Loucy (cell line): ENCODE measurements at regions not wholly inside any gene's neighbourhood (a gene's known extent, or its start where the extent isn't known, plus 50 kb on each side); places are given as distances from the start of the nearest gene placed in this dataset.

Experiments used
- H2AFZ ChIP-seq: fragments of 200-600 bp; sonication (generic); 2 replicates; pipeline ENCODE4 v1.6.0; 2016; ENCODE audit warnings: antibody characterized with exemption, mild to moderate bottlenecking, low read length, moderate library complexity
- H3F3A ChIP-seq: fragments of 200-600 bp; 2 replicates; pipeline ENCODE4 v1.6.0; 2016; ENCODE audit warnings: antibody characterized with exemption, low read depth, mild to moderate bottlenecking
- H3K27me3 ChIP-seq: fragments of 200-600 bp; sonication (generic); 2 replicates; pipeline ENCODE4 v1.6.1; 2014; ENCODE audit warnings: low read length, mild to moderate bottlenecking; ENCODE audit not compliant: insufficient read depth, poor library complexity, severe bottlenecking
- H3K36me3 ChIP-seq: fragments of 200-600 bp; sonication (generic); 2 replicates; pipeline ENCODE4 v1.6.1; 2016; ENCODE audit warnings: low read length; ENCODE audit not compliant: insufficient read depth
- H3K4me1 ChIP-seq: fragments of 200-600 bp; sonication (generic); 2 replicates; pipeline ENCODE4 v1.5.1; 2014; ENCODE audit warnings: low read length, mild to moderate bottlenecking; ENCODE audit not compliant: insufficient read depth, poor library complexity, severe bottlenecking
- H3K4me2 ChIP-seq: fragments of 200-600 bp; sonication (generic); 2 replicates; pipeline ENCODE4 v1.6.0; 2014; ENCODE audit warnings: antibody characterized with exemption, low read length, low read depth, mild to moderate bottlenecking; ENCODE audit not compliant: poor library complexity, severe bottlenecking
- H3K4me3 ChIP-seq: fragments of 200-600 bp; sonication (generic); 2 replicates; pipeline ENCODE4 v1.5.1; 2014; ENCODE audit warnings: low read length, mild to moderate bottlenecking, mixed read lengths; ENCODE audit not compliant: poor library complexity, severe bottlenecking
- H3K79me2 ChIP-seq: fragments of 200-600 bp; sonication (generic); 2 replicates; pipeline ENCODE4 v1.6.1; 2014; ENCODE audit warnings: low read length; ENCODE audit not compliant: insufficient read depth
- H3K9ac ChIP-seq: fragments of 200-600 bp; sonication (generic); 2 replicates; pipeline ENCODE4 v1.6.0; 2014; ENCODE audit warnings: mild to moderate bottlenecking, low read depth, low read length, moderate library complexity; ENCODE audit not compliant: poor library complexity, severe bottlenecking
- H3K9me2 ChIP-seq: fragments of 200-600 bp; sonication (generic); replicated peaks from 2 replicates; pipeline ENCODE4 v1.6.1; 2016; ENCODE audit warnings: low read depth, low read length, mixed read lengths
- H3K9me3 ChIP-seq: fragments of 200-600 bp; sonication (generic); 2 replicates; pipeline ENCODE4 v1.6.1; 2014; ENCODE audit warnings: mild to moderate bottlenecking, antibody characterized with exemption, low read length, low read depth; ENCODE audit not compliant: insufficient read depth
- H4K20me1 ChIP-seq: fragments of 200-600 bp; sonication (generic); 2 replicates; pipeline ENCODE4 v1.6.0; 2014; ENCODE audit warnings: antibody characterized with exemption, low read length, mild to moderate bottlenecking; ENCODE audit not compliant: insufficient read depth, poor library complexity, severe bottlenecking
- EZH2phosphoT487 ChIP-seq: fragments of 200-600 bp; IDR thresholded peaks from 2 replicates; pipeline ENCODE4 v1.6.1; 2018; ENCODE audit warnings: antibody characterized with exemption, mild to moderate bottlenecking, moderate library complexity, borderline replicate concordance
- TF ChIP-seq, protein P1 (sequence below): fragments of 200-600 bp; sonication (generic); conservative IDR thresholded peaks from 2 replicates; pipeline ENCODE4 v1.5.1; 2014; ENCODE audit warnings: mild to moderate bottlenecking, antibody characterized with exemption, low read length

DNA sequence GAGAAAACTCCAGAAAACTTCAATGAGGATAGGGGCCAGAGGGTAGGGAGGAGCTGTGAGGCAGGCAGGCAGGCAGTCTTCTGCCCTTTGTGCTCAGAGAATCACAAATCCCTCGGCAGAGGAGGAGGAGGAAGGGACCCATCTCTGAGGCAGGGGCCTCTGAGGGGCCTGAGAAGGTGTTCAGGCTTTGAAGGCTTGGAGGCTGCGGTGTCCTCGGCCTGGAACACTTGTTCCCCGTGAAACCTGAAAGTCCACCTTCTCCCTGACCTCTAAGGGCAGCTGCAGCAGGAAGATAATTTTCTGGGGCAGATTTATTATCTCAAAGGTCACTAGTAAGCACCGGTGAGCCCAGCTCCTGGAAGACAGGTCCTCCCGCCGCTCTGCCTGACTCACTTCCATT, 200.3 kb upstream of the BCOR start:
- H3K79me2 ChIP-seq, result no peaks in the 10 kb centered on the region
- H3K4me2 ChIP-seq, result no peak overlapping the region
- H4K20me1 ChIP-seq, result no peaks in the 10 kb centered on the region
- no peaks in the 10 kb centered on the region for H3K9me3 ChIP-seq
- H2AFZ ChIP-seq, result no peak overlapping the region
- no peaks in the 10 kb centered on the region for H3K9me2 ChIP-seq
- no peaks in the 10 kb centered on the region for H3K4me1 ChIP-seq
- H3K9ac ChIP-seq, result no peak overlapping the region
- H3K4me3 ChIP-seq, result no peak overlapping the region
- H3K27me3 ChIP-seq, result no peaks in the 10 kb centered on the region
- no peaks in the 10 kb centered on the region for H3K36me3 ChIP-seq
- TF ChIP-seq EZH2phosphoT487, result no peak
- TF ChIP-seq, protein P1, sequence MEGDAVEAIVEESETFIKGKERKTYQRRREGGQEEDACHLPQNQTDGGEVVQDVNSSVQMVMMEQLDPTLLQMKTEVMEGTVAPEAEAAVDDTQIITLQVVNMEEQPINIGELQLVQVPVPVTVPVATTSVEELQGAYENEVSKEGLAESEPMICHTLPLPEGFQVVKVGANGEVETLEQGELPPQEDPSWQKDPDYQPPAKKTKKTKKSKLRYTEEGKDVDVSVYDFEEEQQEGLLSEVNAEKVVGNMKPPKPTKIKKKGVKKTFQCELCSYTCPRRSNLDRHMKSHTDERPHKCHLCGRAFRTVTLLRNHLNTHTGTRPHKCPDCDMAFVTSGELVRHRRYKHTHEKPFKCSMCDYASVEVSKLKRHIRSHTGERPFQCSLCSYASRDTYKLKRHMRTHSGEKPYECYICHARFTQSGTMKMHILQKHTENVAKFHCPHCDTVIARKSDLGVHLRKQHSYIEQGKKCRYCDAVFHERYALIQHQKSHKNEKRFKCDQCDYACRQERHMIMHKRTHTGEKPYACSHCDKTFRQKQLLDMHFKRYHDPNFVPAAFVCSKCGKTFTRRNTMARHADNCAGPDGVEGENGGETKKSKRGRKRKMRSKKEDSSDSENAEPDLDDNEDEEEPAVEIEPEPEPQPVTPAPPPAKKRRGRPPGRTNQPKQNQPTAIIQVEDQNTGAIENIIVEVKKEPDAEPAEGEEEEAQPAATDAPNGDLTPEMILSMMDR, result no peak
- no peaks in the 10 kb centered on the region for H3F3A ChIP-seq

DNA sequence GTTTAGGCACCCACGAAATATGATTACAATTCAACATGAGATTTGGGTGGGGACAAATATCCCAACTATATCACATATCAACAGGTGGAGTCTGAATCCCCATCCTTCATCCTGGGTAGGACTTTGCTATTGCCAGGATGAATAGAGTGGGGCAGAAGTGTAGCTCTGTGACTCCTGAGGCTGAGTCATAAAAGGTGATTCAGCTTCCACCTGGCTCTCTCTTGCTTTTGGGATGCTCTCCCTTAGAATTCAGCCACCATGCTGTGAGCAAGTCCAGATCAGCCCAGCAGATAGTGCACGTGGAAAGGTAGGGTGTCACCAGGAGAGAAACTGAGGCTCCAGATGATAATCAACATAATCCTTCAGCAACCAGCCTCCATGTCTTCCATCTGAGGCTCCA, 193.8 kb upstream of the BCOR start:
- H3K4me2 ChIP-seq, result no peak overlapping the region
- no peak overlapping the region for H2AFZ ChIP-seq
- no peaks in the 10 kb centered on the region for H3K9me3 ChIP-seq
- H3K4me1 ChIP-seq, result no peaks in the 10 kb centered on the region
- no peaks in the 10 kb centered on the region for H3K9me2 ChIP-seq
- TF ChIP-seq EZH2phosphoT487, result no peak
- TF ChIP-seq, protein P1, result no peak
- H3K4me3 ChIP-seq, result no peak overlapping the region
- no peaks in the 10 kb centered on the region for H3K79me2 ChIP-seq
- no peaks in the 10 kb centered on the region for H4K20me1 ChIP-seq
- H3K36me3 ChIP-seq, result no peaks in the 10 kb centered on the region
- no peaks in the 10 kb centered on the region for H3K27me3 ChIP-seq
- no peak overlapping the region for H3K9ac ChIP-seq
- no peaks in the 10 kb centered on the region for H3F3A ChIP-seq

DNA sequence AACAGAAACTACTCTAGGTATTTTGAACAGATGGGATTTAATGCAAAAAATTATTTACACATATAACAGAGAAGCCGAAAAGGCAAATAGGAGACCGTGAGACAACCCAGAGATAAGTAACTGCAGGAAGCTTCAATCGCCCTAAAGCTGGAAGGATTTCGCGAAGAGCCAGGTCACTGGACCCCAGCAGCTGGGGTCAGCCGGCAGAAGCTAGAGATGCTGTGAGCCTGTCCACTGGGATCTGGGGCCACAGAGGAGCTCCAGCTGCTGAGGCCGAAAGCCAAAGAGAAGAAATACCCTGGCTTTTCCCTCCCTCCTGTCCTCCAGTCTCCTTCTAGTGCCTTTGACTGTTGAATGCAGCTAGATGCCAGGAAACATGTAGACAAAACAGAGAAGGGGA, 192.8 kb upstream of the BCOR start:
- Histone ChIP-seq H3K4me3 (no peak overlapping the region), H4K20me1 (no peaks in the 10 kb centered on the region), H3F3A (no peaks in the 10 kb centered on the region), H3K27me3 (no peaks in the 10 kb centered on the region), H3K4me2 (no peak overlapping the region), H3K9me2 (no peaks in the 10 kb centered on the region), H3K4me1 (no peaks in the 10 kb centered on the region), H3K79me2 (no peaks in the 10 kb centered on the region), H3K9ac (no peak overlapping the region), H2AFZ (no peak overlapping the region), H3K9me3 (no peaks in the 10 kb centered on the region), H3K36me3 (no peaks in the 10 kb centered on the region)
- no peak for TF ChIP-seq EZH2phosphoT487
- TF ChIP-seq, protein P1, result no peak
